ENCODE measurements at regions not wholly inside any gene's neighbourhood (a gene's known extent, or its start where the extent isn't known, plus 50 kb on each side); places are given as distances from the start of the nearest gene placed in this dataset.
"Not testable (repeated sequence)": the region's sequence is repeated elsewhere in the genome, so short reads cannot be mapped to it uniquely, and the experiment has no call there.

- intact Hi-C loops (cut with DNase I, micrococcal nuclease); H3K27ac ChIP-seq (ENCODE audit: low read depth in 1 of 2, low read length in 2 of 2); H3K36me3 Mint-ChIP-seq (ENCODE audit: low read depth); DNase-seq; H3K9me3 ChIP-seq (ENCODE audit: control insufficient read depth in 1 of 2, insufficient read depth in 1 of 2, low read length in 2 of 2); H3K27me3 ChIP-seq (ENCODE audit: control insufficient read depth in 1 of 2, insufficient read depth in 2 of 2, low read length in 2 of 2); H3K4me3 Mint-ChIP-seq; H3K9me3 Mint-ChIP-seq; CTCF ChIA-PET; POLR2A ChIA-PET; H3K36me3 ChIP-seq (ENCODE audit: insufficient read depth, low read length); H3K27ac Mint-ChIP-seq; H3K27me3 Mint-ChIP-seq; ATAC-seq (ENCODE audit: poor library complexity); H3K4me1 ChIP-seq (ENCODE audit: insufficient read depth, low read length); H3K4me1 Mint-ChIP-seq (ENCODE audit: low read depth); H3K4me3 ChIP-seq (ENCODE audit: low read length): not testable (repeated sequence)
Measured at GRCh38 chr14:106482213-106482612, 955.8 kb downstream of the TMEM121 start.

GRCh38 chr14:106487600-106487999, 961.2 kb downstream of the TMEM121 start:
- Histone ChIP-seq H3K27ac (ENCODE audit: low read depth in 1 of 2, low read length in 2 of 2) (no peak overlapping the region), H3K9me3 (ENCODE audit: control insufficient read depth in 1 of 2, insufficient read depth in 1 of 2, low read length in 2 of 2) (no peaks in the 10 kb centered on the region), H3K4me3 (ENCODE audit: low read length) (no peak overlapping the region), H3K27me3 (ENCODE audit: control insufficient read depth in 1 of 2, insufficient read depth in 2 of 2, low read length in 2 of 2) (no peaks in the 10 kb centered on the region), H3K4me1 (ENCODE audit: insufficient read depth, low read length) (no peaks in the 10 kb centered on the region), H3K36me3 (ENCODE audit: insufficient read depth, low read length) (no peaks in the 10 kb centered on the region)
- no peaks in the 10 kb centered on the region for H3K36me3 Mint-ChIP-seq (ENCODE audit: low read depth)
- H3K4me3 Mint-ChIP-seq: no peak overlapping the region
- DNase-seq (no peak), ATAC-seq (ENCODE audit: poor library complexity) (no peak)
- H3K27me3 Mint-ChIP-seq: no peaks in the 10 kb centered on the region
- intact Hi-C loops (cut with DNase I, micrococcal nuclease): no loop called here
- H3K27ac Mint-ChIP-seq: no peak overlapping the region
- TF ChIP-seq, protein P1, sequence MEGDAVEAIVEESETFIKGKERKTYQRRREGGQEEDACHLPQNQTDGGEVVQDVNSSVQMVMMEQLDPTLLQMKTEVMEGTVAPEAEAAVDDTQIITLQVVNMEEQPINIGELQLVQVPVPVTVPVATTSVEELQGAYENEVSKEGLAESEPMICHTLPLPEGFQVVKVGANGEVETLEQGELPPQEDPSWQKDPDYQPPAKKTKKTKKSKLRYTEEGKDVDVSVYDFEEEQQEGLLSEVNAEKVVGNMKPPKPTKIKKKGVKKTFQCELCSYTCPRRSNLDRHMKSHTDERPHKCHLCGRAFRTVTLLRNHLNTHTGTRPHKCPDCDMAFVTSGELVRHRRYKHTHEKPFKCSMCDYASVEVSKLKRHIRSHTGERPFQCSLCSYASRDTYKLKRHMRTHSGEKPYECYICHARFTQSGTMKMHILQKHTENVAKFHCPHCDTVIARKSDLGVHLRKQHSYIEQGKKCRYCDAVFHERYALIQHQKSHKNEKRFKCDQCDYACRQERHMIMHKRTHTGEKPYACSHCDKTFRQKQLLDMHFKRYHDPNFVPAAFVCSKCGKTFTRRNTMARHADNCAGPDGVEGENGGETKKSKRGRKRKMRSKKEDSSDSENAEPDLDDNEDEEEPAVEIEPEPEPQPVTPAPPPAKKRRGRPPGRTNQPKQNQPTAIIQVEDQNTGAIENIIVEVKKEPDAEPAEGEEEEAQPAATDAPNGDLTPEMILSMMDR (IDR thresholded peaks at IDR 0.05): no peak
- CTCF ChIA-PET: no interaction called here
- no peaks in the 10 kb centered on the region for H3K9me3 Mint-ChIP-seq
- POLR2A ChIA-PET: no interaction called here
- no peaks in the 10 kb centered on the region for H3K4me1 Mint-ChIP-seq (ENCODE audit: low read depth)

- no peaks in the 10 kb centered on the region for H3K36me3 ChIP-seq (ENCODE audit: insufficient read depth, low read length)
- Mint-ChIP-seq H3K4me3 (no peak overlapping the region), H3K4me1 (ENCODE audit: low read depth) (no peaks in the 10 kb centered on the region), H3K27me3 (no peaks in the 10 kb centered on the region), H3K9me3 (no peaks in the 10 kb centered on the region), H3K27ac (no peak overlapping the region), H3K36me3 (ENCODE audit: low read depth) (no peaks in the 10 kb centered on the region)
- no peak overlapping the region for H3K27ac ChIP-seq (ENCODE audit: low read depth in 1 of 2, low read length in 2 of 2)
- H3K9me3 ChIP-seq (ENCODE audit: control insufficient read depth in 1 of 2, insufficient read depth in 1 of 2, low read length in 2 of 2): no peaks in the 10 kb centered on the region
- ATAC-seq (ENCODE audit: poor library complexity): no peak
- H3K4me1 ChIP-seq (ENCODE audit: insufficient read depth, low read length): no peaks in the 10 kb centered on the region
- no peaks in the 10 kb centered on the region for H3K27me3 ChIP-seq (ENCODE audit: control insufficient read depth in 1 of 2, insufficient read depth in 2 of 2, low read length in 2 of 2)
- no peak overlapping the region for H3K4me3 ChIP-seq (ENCODE audit: low read length)
- TF ChIP-seq, protein P1 (IDR thresholded peaks at IDR 0.05): no peak
- ChIA-PET CTCF (interaction anchor here (1.2 kb wide), 1 partner anchor 19 kb away, joined by 3 read pairs; no protein-coding TSS in a partner anchor), POLR2A (interaction anchor here (2.4 kb wide), 1 partner anchor 19 kb away, joined by 8 read pairs; no protein-coding TSS in a partner anchor)
- DNase-seq: no peak
- intact Hi-C loops (cut with DNase I, micrococcal nuclease): no loop called here
Measured at GRCh38 chr14:106488291-106488690, 961.9 kb downstream of the TMEM121 start.

All from CD4-positive, alpha-beta T cell (primary cell).